HT1080 (cell line): ENCODE measurements at regions not wholly inside any gene's neighbourhood (a gene's known extent, or its start where the extent isn't known, plus 50 kb on each side); places are given as distances from the start of the nearest gene placed in this dataset.
"Not testable (repeated sequence)": the region's sequence is repeated elsewhere in the genome, so short reads cannot be mapped to it uniquely, and the experiment has no call there.

ENCODE experiments used
- DNase-seq: peaks from one replicate; pipeline ENCODE4 v3.0.0-alpha.2; 2015; ENCODE audit warnings: low read depth

DNA sequence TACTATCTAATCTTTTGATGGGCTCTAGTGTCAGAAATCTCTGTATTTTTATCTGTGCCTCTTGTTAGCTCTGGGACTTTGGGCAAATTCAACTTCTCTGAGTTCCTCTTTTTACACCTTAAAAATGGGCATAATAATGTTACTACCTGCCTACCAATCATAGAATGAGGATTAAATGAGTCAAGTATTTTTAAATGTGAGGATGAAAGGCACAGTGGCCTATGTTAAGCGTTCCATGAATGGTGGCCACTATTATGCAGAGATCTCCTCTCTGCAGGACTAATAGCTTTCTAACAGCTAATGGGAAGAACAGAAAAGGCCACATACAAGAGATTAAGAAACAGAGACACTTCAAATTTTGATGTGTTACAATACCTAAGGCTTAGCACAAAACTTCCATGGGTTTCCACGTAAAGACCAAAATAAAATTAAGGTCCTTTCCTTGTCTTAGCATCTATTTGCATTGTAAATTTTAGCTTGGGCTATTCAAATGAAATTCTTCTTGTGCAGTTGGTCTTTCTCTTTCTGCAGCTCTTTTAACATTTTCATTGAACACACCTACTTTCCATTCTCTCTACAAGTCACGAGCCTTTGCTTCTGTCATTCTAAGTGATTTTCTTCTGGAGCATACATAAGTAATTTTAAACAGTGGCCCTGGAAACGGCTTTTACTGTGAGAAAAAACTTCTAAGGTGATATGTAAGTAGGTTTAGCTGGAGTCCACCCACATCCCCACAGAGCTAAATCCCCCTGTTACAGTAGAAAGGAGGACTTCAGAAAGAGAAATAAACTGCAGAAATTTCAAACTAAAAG, 117.9 kb upstream of the MED14 start:
- no peak for DNase-seq

DNA sequence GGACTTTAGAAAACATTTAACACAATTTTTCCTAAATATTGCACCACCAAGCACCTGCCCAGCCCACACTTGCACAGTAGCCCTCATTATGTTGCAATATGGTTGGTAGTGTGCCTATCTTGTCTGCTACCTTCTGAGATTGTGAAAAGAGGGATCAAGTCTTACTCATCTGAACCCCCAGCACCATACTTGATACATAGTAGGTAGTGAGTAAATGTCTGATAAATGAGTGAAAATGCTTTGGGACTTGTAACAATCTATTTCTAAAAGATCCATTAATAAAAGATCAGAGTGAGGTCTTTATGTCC, 118.4 kb upstream of the MED14 start:
- DNase-seq, result no peak

DNA sequence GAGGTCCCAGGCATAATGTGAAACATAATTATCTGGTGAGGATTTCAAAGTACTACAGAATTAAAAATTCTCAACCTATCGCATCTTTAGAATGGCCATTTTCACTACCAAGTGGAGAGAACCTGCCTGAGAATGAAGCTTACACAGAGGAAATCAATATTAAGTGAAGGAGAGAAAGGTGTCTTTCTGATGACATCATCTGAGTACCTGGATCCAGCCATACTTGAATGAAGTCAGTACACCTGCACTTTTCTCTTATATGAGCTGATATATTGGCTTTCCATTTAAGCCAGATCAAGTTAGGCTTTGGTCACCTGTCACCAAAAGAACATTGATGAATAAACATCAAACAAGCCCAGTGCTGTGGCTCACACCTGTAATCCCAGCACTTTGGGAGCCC, 118.9 kb upstream of the MED14 start:
- no peak for DNase-seq

DNA sequence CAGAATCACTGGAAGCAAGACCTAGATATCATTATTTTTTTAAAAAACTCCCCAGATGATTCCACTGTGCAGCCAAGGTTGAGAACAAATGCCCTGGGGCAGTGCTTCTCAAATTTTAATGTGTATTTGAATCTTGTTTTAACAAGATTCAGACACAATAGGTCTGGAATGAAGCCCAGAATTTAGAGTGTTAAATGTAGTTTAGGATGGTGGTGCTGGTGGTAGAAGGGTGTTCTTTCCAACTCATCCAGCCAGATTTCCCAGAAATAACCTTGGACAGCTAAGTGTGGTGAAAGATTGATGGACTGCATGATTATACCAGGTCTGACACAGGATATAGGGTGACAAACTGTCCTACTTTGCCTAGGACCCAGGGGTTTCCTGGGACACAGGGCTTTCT, 120.1 kb upstream of the MED14 start:
- DNase-seq, result no peak

DNA sequence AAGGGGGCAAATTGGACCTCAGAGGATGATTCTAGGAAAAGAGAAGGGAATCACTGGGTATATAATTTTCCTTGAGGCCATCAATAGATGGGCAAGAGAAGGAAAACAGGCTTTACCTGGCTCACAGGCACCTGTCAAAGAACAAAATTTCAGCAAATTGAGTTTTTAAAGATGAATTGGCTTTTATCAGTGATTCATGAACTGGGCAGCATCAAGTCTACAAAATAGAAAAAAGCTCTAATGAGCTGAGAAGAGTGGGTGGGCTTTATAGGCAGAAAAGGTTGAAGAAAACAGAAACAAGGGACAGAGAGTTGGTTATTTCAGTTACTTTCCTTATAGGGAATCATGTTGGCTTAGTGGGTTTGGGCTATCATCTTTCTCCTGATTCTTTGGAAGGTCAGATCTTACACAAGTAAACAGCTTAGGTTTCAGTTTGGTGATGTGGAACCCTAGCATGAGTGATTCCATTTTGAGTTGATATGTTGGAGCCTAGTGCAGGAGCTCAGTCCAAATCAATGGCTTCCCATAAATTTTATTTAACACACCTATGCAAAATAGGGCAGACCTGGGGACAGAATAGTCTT, 120.7 kb upstream of the MED14 start:
- no peak for DNase-seq

DNA sequence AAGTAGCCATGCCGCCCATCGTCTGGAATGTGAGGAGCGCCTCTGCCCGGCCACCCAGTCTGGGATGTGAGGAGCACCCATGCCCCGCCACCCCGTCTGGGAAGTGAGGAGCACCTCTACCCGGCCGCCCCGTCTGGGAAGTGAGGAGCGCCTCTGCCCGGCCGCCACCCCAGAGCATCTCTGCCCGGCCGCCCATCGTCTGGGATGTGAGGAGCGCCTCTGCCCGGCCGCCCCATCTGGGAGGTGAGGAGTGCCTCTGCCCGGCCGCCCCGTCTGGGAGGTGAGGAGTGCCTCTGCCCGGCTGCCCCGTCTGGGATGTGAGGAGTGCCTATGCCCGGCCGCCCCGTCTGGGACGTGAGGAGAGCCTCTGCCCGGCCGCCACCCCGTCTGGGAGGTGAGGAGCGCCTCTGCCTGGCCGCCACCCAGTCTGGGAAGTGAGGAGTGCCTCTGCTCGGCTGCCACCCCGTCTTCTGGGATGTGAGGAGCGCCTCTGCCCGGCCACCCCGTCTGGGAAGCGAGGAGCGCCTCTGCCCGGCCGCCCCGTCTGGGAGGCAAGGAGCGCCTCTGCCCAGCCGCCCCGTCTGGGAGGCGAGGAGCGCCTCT, 126.7 kb upstream of the MED14 start:
- DNase-seq, result not testable (repeated sequence)

DNA sequence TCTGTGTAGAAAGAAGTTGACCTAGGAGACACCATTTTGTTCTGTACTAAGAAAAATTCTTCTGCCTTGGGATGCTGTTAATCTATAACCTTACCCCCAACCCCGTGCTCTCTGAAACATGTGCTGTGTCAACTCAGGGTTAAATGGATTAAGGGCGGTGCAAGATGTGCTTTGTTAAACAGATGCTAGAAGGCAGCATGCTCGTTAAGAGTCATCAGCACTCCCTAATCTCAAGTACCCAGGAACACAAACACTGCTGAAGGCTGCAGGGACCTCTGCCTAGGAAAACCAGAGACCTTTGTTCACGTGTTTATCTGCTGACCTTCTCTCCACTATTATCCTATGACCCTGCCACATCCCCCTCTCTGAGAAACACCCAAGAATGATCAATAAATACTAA, 127.9 kb upstream of the MED14 start:
- not testable (repeated sequence) for DNase-seq

DNA sequence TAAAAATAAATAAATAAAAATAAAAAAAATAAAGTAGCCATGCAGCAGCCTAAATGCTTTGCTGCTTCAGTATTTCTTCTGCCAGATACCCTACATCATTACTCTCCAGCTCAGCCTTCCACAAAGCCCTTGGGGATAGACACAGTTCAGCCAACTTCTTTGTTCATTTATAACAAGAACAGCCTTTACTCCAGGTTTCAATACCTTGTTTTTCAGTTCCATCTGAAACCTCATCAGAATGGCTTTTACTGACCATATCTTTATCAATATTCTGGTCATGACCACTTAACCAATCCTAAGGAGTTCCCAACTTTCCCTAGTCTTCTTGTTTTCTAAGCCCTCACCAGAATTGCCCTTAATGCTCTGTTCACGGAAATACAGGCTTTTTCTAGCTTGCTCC, 128.3 kb upstream of the MED14 start:
- DNase-seq, result no peak

DNA sequence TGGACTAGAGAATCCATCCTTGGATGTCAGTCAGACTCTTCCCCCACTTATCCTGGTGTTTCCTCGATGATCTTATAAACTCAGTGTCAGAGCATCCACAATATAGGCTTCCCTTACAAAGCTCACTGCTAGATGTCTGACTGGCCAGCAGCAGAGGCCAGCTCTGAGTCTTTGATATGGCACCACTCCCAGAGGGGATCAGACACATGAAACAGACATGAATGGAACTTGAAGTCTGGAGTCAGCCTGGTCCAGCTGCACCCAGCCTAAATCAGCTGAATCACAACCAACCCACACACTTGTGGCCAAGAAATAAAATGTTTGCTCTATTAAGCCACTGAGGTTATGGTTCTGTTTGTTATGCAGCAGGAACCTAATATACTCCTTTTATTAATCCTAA, 129.6 kb upstream of the MED14 start:
- peak; percentile 18 for DNase-seq

DNA sequence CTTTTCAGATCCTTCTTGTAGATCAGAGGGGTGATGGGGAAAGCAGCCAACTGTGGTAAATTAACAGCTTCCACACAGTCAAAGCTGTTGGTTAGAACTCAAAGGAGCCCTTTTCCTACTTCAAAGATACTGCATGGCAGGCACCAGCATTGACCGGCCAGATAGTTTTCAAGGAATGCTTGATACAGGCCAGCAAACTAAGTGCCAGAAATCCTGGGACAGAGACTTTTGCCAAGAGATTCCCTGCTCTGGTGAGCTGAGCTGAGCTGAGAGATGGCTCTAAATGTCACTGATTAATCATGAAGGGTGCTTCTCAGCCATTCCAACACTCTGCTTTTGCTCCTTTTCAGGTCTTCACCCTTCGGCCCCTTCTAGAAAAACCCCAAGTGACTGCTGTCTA, 131.6 kb upstream of the MED14 start:
- DNase-seq, result no peak

DNA sequence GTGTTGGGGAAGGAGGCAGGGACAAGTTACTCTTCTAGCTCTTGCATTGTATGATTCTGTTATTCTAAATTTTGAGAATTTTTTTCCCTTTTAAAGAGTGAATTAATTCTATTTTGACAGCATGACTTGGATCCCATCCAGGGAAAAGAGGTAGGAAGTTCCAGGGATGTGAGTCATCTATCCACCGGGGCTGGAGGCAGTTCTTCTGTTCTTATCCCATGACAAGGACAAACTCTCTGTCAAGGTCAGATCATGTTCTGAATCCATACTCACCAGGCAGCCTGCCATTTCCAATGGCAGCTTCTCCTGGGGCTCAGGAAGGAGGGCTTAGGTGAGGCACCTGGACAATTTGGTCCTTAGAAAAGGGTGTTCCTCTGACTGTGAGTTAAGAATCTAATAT, 132.0 kb upstream of the MED14 start:
- peak; percentile 75 for DNase-seq

DNA sequence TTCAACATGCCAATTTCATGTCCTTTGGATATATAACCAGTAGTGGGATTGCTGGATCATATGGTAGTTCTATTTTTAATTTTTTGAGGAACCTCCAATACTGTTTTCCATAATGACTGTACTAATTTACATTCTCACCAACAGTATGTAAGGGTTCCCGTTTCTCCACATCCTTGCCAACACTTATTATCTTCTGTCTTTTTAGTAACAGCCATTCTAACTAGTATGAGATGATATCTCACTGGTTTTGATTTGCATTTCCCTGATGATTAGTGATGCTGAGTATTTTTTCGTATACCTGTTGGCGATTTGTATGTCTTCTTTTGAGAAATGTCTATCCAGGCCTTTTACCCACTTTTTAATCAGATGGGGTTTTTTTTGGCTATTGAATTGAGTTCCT, 133.5 kb upstream of the MED14 start:
- no peak for DNase-seq

DNA sequence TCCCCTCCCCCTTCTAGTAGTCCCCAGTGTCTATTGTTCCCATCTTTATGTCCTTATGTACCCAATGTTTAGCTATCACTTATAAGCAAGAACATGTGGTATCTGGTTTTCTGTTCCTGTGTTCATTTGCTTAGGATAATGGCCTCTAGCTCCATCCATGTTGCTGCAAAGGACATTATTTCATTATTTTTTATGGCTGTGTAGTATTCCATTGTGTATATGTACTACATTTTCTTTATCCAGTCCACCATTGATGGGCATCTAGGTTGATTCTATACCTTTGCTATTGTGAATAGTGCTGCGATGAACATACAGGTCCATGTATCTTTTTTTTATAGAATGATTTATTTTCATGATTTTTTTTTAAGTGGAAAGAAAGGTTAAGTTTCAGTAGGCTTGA, 135.6 kb upstream of the MED14 start:
- DNase-seq, result not testable (repeated sequence)

DNA sequence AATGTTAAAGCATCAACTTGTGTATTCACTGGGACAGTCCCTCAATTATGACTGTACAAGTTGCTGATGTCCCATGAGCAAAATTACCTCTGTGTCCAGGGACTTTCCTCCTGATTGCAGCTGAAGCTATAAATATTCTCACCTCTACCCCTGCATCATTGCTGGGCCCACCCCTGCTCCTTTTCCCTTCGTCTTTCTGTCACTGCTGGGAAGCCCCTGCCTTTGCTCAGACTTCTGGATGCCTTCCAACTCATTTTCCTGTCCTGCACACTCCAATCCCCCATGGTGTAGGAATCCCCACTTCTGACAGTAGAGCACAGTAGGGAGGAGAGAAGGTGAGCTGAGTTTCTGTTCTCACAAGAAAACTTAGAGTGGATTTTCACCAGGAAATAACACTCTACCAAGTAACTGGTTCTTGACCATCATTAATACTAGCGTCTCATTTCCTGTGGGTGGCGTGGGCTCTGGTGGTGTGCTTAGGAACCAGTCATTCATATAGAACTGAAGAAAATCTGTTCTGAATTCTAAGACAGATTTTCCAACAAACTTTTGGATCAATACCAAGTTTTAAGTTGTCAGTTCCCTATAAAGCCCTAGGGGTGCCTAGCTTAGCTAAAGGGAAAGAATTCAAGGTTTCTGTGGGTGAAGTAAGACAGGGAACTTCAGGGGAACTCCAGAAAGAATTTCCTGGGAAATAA, 136.2 kb upstream of the MED14 start:
- peak; percentile 6 for DNase-seq

DNA sequence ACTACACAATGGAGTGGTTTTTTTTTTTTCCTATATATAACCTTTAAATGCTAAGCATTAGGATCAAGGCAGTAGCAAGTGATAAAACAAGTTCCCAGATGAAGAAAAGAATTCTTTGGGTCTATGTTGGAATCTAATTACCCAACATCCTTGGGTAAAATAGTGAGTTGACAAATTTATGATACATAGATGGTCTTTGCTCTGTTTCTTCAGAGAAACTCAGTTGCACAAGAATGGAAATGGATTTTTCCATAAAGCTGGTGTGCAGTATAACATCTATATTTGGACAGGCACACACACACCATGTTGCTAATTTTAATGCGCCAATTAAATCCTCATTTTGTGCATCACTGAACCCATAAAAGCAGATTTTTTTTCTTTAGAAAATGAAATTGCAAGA, 137.0 kb upstream of the MED14 start:
- no peak for DNase-seq

DNA sequence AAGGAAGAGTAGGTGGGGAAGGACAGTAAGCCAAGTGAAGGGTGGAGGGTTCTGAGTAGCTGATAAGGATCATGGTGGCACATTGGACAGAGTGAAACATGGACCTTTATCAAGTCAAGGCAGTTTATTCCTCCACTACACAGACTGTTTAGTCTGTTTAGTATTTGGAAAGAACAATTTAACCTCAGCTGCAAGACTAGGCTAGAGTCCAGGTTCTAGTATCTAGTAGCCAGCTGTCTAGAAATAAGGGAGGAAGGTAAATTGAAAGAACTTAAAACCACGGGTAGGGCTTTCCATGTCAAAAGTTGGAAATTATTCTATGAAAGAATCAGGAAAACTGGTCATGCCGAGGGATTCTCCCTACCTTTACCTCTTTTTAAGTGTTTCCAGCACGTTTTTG, 140.1 kb upstream of the MED14 start:
- DNase-seq, result no peak

DNA sequence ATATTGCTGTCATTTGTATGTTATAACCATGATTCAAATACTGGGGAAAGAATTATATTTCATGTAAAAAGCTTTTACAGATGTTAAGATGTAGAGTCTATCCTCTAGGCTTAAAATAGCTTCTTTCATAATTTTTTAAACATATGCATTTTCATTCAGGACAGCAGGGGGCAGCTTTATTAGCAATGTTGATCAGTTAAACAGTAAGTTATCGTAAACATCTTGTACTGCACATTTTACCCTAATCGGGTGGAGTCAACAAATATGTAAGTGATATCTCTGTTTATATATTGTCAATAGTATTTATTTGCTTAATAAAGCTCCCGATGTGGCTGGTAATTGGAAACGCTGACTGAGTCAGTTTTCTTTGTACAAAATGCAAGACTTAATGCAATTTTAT, 142.5 kb upstream of the MED14 start:
- no peak for DNase-seq

DNA sequence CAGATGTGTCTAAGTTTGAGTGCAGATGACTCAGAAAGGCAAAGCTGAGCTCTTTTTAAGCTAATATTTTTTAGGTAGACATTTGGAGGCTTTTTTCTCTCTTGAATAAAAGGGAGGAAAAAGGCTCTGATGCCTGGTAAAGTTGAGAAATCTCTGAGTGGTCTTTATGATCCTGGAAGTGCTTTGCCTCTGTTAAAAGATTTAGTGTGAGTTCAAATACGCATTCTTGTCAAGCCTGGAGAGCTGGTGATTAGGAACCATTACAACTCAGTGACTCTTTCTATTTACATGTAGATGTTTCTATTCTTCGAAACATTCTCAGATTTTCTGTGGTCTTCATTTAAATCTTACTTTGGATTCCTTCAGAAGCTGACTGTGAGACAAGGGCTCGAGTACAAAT, 143.4 kb upstream of the MED14 start:
- DNase-seq, result no peak

DNA sequence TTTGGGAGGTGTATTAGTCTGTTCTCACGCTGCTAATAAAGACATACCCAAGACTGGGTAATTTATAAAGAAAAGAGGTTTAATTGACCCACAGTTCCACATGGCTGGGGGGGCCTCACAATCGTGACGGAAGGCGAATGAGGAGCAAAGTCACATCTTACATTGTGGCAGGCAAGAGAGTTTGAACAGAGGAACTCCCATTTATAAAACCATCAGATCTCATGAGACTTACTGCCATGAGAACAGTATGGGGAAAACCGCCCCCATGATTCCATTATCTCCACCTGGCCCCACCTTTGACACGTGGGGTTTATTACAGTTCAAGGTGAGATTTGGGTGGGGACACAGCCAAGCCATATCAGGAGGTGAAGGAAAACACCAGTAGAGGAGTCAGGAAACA, 143.8 kb upstream of the MED14 start:
- not testable (repeated sequence) for DNase-seq

DNA sequence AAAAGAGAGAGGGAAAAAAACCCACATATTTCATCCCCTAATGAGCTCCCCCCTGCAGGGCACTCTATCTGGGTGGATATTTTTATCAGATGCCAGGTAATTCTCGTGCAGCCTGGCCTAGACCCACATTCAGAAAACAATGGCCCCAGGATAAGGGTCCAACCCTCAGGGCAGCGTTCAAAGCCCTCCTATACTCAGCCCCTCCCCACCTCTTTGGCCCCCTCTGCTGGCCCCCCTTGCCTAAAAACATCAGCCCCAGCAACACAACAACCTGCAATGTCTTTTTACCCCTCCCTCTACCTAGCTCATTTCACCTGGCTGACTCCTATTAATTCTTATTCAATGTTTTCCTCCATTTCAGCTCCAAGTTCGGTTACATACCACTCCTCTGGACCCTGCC, 145.4 kb upstream of the MED14 start:
- DNase-seq, result no peak

DNA sequence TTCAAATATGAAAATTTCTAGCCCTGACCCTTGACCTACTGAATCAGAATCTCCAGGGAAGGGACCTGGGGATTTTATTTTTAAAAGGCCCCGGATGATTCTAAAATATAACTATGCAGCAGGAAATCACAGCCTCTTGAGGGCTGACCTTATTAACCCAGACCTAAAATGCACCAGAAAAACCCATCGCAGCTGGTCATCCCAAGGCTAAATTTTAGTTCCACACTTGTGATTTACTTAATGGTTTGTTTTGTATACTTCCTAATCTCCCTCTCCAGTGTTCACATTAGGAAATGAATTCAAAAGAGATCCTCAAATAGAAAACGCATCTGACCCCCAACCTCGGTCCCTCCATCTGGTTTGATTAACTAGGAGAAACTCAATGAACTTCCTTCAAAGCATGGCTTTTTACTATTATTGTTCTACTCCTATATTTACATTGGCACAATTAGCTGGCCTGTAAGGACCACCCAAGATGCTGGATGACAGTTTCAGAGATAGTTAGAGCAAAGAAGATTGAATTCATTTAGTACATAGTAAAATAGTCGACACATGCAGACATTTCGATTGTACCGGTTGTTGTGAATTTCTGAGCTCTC, 147.8 kb upstream of the MED14 start:
- no peak for DNase-seq

DNA sequence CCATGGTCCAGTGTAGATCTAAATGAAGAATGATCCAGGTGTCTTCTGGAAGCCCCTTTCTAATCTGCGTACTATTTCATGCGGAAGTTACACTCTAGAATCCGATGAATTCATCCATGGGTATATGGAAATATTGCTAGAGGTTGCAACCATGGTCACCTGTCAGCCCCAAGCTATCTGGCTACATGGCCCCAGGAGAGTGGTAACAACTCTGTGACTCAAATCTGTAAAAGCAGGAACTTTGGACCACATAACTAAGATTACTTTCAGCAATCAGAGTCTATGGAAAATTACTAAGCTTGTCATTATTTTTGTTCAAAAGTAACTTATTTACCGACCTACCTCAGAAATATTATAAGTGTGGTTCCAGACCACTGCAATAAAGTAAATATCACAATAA, 150.6 kb upstream of the MED14 start:
- DNase-seq, result no peak
